ENCODE measurements at regions not wholly inside any gene's neighbourhood (a gene's known extent, or its start where the extent isn't known, plus 50 kb on each side); places are given as distances from the start of the nearest gene placed in this dataset.

- TF ChIP-seq ZBTB40 (IDR thresholded peaks at IDR 0.05; ENCODE audit: borderline replicate concordance) (no peak), RBBP5 (conservative IDR thresholded peaks at IDR 0.05) (no peak), YBX1 (IDR thresholded peaks at IDR 0.05) (no peak), CUX1 (IDR thresholded peaks at IDR 0.05; ENCODE audit: insufficient replicate concordance, low read depth, low read length) (no peak)
These were observed 279.6 kb upstream of the PITX2 start (continued) for GRCh38 chr4:110902500-110902899.
